HL-60 (cell line): ENCODE measurements at regions not wholly inside any gene's neighbourhood (a gene's known extent, or its start where the extent isn't known, plus 50 kb on each side); places are given as distances from the start of the nearest gene placed in this dataset.

Experiments
- GABPA ChIP-seq: IDR thresholded peaks from 2 replicates; pipeline ENCODE4 v1.6.1; 2012; ENCODE audit warnings: low read depth
- POLR2AphosphoS5 ChIP-seq: IDR thresholded peaks from 2 replicates; pipeline ENCODE4 v1.6.1; 2012; ENCODE audit warnings: low read depth
- TF ChIP-seq, protein P1 (sequence below): IDR thresholded peaks from one replicate; pipeline ENCODE4 v1.5.1; 2011; ENCODE audit warnings: low read length, control low read depth, inconsistent platforms; ENCODE audit not compliant: insufficient read depth
- TF ChIP-seq, protein P2 (sequence below): IDR thresholded peaks from 2 replicates; pipeline ENCODE4 v1.6.1; 2012; ENCODE audit warnings: low read depth; ENCODE audit not compliant: insufficient replicate concordance

GRCh38 chr16:59113004-59113670 lies 379.0 kb upstream of the GOT2 start:
- TF ChIP-seq, protein P1, sequence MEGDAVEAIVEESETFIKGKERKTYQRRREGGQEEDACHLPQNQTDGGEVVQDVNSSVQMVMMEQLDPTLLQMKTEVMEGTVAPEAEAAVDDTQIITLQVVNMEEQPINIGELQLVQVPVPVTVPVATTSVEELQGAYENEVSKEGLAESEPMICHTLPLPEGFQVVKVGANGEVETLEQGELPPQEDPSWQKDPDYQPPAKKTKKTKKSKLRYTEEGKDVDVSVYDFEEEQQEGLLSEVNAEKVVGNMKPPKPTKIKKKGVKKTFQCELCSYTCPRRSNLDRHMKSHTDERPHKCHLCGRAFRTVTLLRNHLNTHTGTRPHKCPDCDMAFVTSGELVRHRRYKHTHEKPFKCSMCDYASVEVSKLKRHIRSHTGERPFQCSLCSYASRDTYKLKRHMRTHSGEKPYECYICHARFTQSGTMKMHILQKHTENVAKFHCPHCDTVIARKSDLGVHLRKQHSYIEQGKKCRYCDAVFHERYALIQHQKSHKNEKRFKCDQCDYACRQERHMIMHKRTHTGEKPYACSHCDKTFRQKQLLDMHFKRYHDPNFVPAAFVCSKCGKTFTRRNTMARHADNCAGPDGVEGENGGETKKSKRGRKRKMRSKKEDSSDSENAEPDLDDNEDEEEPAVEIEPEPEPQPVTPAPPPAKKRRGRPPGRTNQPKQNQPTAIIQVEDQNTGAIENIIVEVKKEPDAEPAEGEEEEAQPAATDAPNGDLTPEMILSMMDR = no peak
- TF ChIP-seq POLR2AphosphoS5 (no peak), GABPA (no peak)
- TF ChIP-seq, protein P2, sequence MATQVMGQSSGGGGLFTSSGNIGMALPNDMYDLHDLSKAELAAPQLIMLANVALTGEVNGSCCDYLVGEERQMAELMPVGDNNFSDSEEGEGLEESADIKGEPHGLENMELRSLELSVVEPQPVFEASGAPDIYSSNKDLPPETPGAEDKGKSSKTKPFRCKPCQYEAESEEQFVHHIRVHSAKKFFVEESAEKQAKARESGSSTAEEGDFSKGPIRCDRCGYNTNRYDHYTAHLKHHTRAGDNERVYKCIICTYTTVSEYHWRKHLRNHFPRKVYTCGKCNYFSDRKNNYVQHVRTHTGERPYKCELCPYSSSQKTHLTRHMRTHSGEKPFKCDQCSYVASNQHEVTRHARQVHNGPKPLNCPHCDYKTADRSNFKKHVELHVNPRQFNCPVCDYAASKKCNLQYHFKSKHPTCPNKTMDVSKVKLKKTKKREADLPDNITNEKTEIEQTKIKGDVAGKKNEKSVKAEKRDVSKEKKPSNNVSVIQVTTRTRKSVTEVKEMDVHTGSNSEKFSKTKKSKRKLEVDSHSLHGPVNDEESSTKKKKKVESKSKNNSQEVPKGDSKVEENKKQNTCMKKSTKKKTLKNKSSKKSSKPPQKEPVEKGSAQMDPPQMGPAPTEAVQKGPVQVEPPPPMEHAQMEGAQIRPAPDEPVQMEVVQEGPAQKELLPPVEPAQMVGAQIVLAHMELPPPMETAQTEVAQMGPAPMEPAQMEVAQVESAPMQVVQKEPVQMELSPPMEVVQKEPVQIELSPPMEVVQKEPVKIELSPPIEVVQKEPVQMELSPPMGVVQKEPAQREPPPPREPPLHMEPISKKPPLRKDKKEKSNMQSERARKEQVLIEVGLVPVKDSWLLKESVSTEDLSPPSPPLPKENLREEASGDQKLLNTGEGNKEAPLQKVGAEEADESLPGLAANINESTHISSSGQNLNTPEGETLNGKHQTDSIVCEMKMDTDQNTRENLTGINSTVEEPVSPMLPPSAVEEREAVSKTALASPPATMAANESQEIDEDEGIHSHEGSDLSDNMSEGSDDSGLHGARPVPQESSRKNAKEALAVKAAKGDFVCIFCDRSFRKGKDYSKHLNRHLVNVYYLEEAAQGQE = no peak
